A549 (cell line): ENCODE measurements at regions not wholly inside any gene's neighbourhood (a gene's known extent, or its start where the extent isn't known, plus 50 kb on each side); places are given as distances from the start of the nearest gene placed in this dataset.
A peak's percentile ranks its signal among the peaks of the same experiment; 100 is the strongest.

Experiments used
- ATAC-seq, 2 experiments: fragments of 200-7000 bp in 1 of 2; fragments of >200 bp in 1 of 2; cut with Nextera tagmentation in 1 of 2; cut with Tn5 transposase in 1 of 2; 3 replicates each; pipeline versions ENCODE4 v1.8.0 to v1.9.1; 2018 to 2020; ENCODE audit warnings: mild to moderate bottlenecking in 1 of 2, moderate library complexity in 1 of 2
- CTCF ChIA-PET: fragments of 300-600 bp; sonication (Branson Sonifier 250); formaldehyde crosslinking; extraction: SDS; loops from one replicate; lab custom pipeline; 2021; ENCODE audit warnings: antibody characterized with exemption, inconsistent platforms; lab: Yijun Ruan, JAX
- POLR2A ChIA-PET: fragments of 350-600 bp; formaldehyde crosslinking; extraction: SDS; loops from one replicate; lab custom pipeline; 2021; ENCODE audit warnings: antibody characterized with exemption, inconsistent platforms; lab: Yijun Ruan, JAX
- DNase-seq, 2 experiments: peaks; one replicate each; pipeline versions ENCODE4 v3.0.0 to v3.0.0-alpha.2; 2011 to 2016; ENCODE audit warnings: low read depth in 1 of 2, low spot score in 1 of 2
- FAIRE-seq: peaks from 2 replicates; lab custom pipeline; 2011; peaks lifted over from hg19 to GRCh38; lab: Jason Lieb, UNC
- H3K27ac ChIP-seq, 2 experiments: fragments of >200 bp; sonication (Bioruptor Twin); formaldehyde crosslinking; 3 replicates each; pipeline ENCODE4 v1.5.1; 2016 to 2017
- H3K4me1 ChIP-seq: fragments of >200 bp; sonication (Bioruptor Twin); formaldehyde crosslinking; 3 replicates; pipeline ENCODE4 v1.6.1; 2016
- H3K4me2 ChIP-seq: fragments of >200 bp; sonication (Bioruptor Twin); formaldehyde crosslinking; 3 replicates; pipeline ENCODE4 v1.6.1; 2016
- H3K4me3 ChIP-seq: fragments of >200 bp; sonication (Bioruptor Twin); formaldehyde crosslinking; 3 replicates; pipeline ENCODE4 v1.5.1; 2016
- H3K9me3 ChIP-seq: fragments of >200 bp; sonication (Bioruptor Twin); formaldehyde crosslinking; 3 replicates; pipeline ENCODE4 v1.6.1; 2016
- BCL3 ChIP-seq: fragments of >200 bp; sonication (Bioruptor Twin); formaldehyde crosslinking; IDR thresholded peaks from 3 replicates; pipeline ENCODE4 v1.6.1; 2016
- BHLHE40 ChIP-seq: IDR thresholded peaks from 2 replicates; pipeline ENCODE4 v1.6.1; 2012; ENCODE audit warnings: low read depth, low read length, inconsistent platforms
- CBX2 ChIP-seq: fragments of 200-600 bp; sonication (generic); IDR thresholded peaks from 2 replicates; pipeline ENCODE4 v1.6.1; 2016; ENCODE audit warnings: low read depth, mild to moderate bottlenecking, borderline replicate concordance
- CBX8 ChIP-seq: fragments of 200-600 bp; sonication (generic); IDR thresholded peaks from 2 replicates; pipeline ENCODE4 v1.6.1; 2016
- CHD4 ChIP-seq: fragments of 200-600 bp; sonication (generic); IDR thresholded peaks from 2 replicates; pipeline ENCODE4 v1.6.1; 2016; ENCODE audit warnings: antibody characterized with exemption, mild to moderate bottlenecking, borderline replicate concordance
- HMGXB4 ChIP-seq: fragments of 250-450 bp; sonication (Bioruptor Pico); IDR thresholded peaks from 2 replicates; pipeline ENCODE4 v1.5.0; 2021; ENCODE audit warnings: mild to moderate bottlenecking, moderate library complexity, borderline replicate concordance
- HOXA7 ChIP-seq: fragments of 250-450 bp; sonication (Bioruptor Pico); IDR thresholded peaks from 2 replicates; pipeline ENCODE4 v1.5.0; 2020; ENCODE audit warnings: mild to moderate bottlenecking, moderate library complexity
- HOXB5 ChIP-seq: fragments of 250-450 bp; sonication (Bioruptor Pico); IDR thresholded peaks from 2 replicates; pipeline ENCODE4 v1.5.0; 2020; ENCODE audit warnings: mild to moderate bottlenecking, moderate library complexity
- MAFK ChIP-seq: fragments of 450-650 bp; IDR thresholded peaks from 2 replicates; pipeline ENCODE4 v1.6.1; 2014; ENCODE audit not compliant: partially characterized antibody
- PHF8 ChIP-seq: fragments of 200-600 bp; sonication (generic); IDR thresholded peaks from 2 replicates; pipeline ENCODE4 v1.6.1; 2016; ENCODE audit warnings: low read depth, mild to moderate bottlenecking, antibody characterized with exemption, moderate library complexity, borderline replicate concordance
- TP53 ChIP-seq: fragments of 250-450 bp; sonication (Bioruptor Pico); IDR thresholded peaks from 2 replicates; pipeline ENCODE4 v1.5.0; 2021; ENCODE audit warnings: mild to moderate bottlenecking, moderate library complexity
- ZNF302 ChIP-seq: fragments of 250-450 bp; sonication (Bioruptor Pico); IDR thresholded peaks from 2 replicates; pipeline ENCODE4 v1.9.0; 2021; ENCODE audit warnings: inconsistent platforms, mild to moderate bottlenecking, moderate library complexity
- WGBS: methylation state at CpG from one replicate; pipeline ENCODE4 v1.1.6; 2017; ENCODE audit errors: missing lambda C conversion rate; 5-methylcytosine and 5-hydroxymethylcytosine counted together

DNA sequence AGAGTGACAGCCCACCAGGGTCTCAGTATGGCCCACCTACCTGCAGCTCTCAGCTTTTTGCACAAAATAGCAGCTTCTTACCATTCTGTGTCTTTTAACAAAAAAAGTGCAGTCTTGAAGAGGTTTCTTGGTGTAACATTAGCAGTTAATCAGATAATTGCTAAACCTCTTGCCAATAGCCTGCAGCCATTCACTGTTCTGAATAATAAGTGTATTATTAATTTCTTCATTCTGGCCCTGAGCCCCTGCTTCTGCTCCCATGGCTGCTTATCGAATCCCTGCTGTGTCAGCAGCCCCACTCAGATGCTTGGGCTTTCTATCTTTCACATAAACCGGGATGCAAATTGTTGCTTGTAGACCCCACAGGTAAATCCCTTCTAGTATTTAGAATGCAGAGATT is 485.9 kb downstream of the CAAP1 start (continued):
- no peak for TF ChIP-seq PHF8
- TF ChIP-seq, all 56 proteins: peak for 0

- POLR2A ChIA-PET = no interaction called here
Measured at GRCh38 chr9:26399556-26399955, 493.0 kb downstream of the CAAP1 start.

GRCh38 chr9:26394025-26394424 is 498.6 kb downstream of the CAAP1 start:
- peaks cover 9% of the 10 kb centered on the region; the same call in 1 of the 3 replicates for H3K9me3 ChIP-seq
- FAIRE-seq = no peak
- H3K4me1 ChIP-seq = no peaks in the 10 kb centered on the region
- no peak for TF ChIP-seq CHD4
- no peak for TF ChIP-seq BHLHE40
- TF ChIP-seq HOXB5 (CRISPR knock-in tag) = no peak
- TF ChIP-seq ZNF302 = no peak
- TF ChIP-seq HOXA7 (CRISPR knock-in tag) = no peak
- no peak for ATAC-seq
- ChIA-PET POLR2A (no interaction called here), CTCF (interaction anchor here (0.7 kb wide), 1 partner anchor 13 kb away, joined by 3 read pairs; no protein-coding TSS in a partner anchor)
- H3K27ac ChIP-seq = no peak overlapping the region
- whole genome bisulfite sequencing = no CpG with 5 or more reads among the region's 1 CpG
- DNase-seq = no peak
- no peak overlapping the region for H3K4me2 ChIP-seq
- no peak overlapping the region for H3K4me3 ChIP-seq

More at GRCh38 chr9:26399556-26399955, 493.0 kb downstream of the CAAP1 start:
- DNase-seq (no peak), FAIRE-seq (no peak), ATAC-seq (no peak)
- no peaks in the 10 kb centered on the region for H3K4me1 ChIP-seq
- no peaks in the 10 kb centered on the region for H3K9me3 ChIP-seq
- H3K27ac ChIP-seq = no peak overlapping the region
- TF ChIP-seq MAFK (no peak), CBX2 (no peak), CBX8 (no peak), BCL3 (no peak)
- no peak overlapping the region for H3K4me2 ChIP-seq
- H3K4me3 ChIP-seq = no peak overlapping the region
- CTCF ChIA-PET = no interaction called here
- 32% methylated on average over 4 of the region's 4 CpGs for WGBS

- peak; percentile 78 for TF ChIP-seq MAFK
- TF ChIP-seq TP53 (CRISPR knock-in tag) = no peak
- Histone ChIP-seq H3K27ac (no peak overlapping the region), H3K4me3 (no peak overlapping the region), H3K4me2 (no peak overlapping the region), H3K4me1 (no peaks in the 10 kb centered on the region), H3K9me3 (peaks cover 13% of the 10 kb centered on the region; the same call in 1 of the 3 replicates)
- ATAC-seq (no peak), FAIRE-seq (no peak), DNase-seq (no peak)
- ChIA-PET CTCF (interaction anchor here (0.6 kb wide), 1 partner anchor 40 kb away, joined by 3 read pairs; no protein-coding TSS in a partner anchor), POLR2A (no interaction called here)
Measured at GRCh38 chr9:26392639-26393038, 500.0 kb downstream of the CAAP1 start.

DNA sequence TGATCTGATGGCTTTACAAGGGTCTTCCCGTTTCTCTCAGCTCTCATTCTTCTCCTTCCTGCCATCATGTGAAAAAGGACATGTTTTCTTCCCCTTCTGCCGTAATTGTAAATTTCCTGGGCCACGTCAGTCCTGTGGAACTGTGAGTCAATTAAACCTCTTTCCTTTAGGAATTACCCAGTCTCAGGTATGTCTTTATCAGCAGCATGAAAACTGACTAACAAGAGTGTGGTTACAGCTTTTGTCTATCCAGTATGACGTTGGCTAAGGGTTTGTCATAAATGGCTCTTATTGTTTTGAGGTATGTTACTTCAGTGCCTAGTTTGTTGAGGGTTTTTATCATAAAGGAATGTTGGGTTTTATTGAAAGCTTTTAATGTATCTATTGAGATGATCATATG is 501.6 kb downstream of the CAAP1 start:
- ChIA-PET CTCF (no interaction called here), POLR2A (no interaction called here)
- no peak for TF ChIP-seq HMGXB4 (CRISPR knock-in tag)
- Histone ChIP-seq H3K4me1 (no peaks in the 10 kb centered on the region), H3K4me2 (no peak overlapping the region), H3K4me3 (no peak overlapping the region), H3K9me3 (peaks cover 13% of the 10 kb centered on the region; the same call in 1 of the 3 replicates), H3K27ac (no peak overlapping the region)
- WGBS = 1% methylated on average over 4 of the region's 4 CpGs
- no peak for DNase-seq
- no peak for FAIRE-seq
- no peak for ATAC-seq
